Panc1 (cell line): ENCODE measurements at regions not wholly inside any gene's neighbourhood (a gene's known extent, or its start where the extent isn't known, plus 50 kb on each side); places are given as distances from the start of the nearest gene placed in this dataset.

Experiments
- ATAC-seq: fragments of 200-7000 bp; cut with Tn5 transposase; 2 replicates; pipeline ENCODE4 v1.9.1; 2020; ENCODE audit warnings: mild to moderate bottlenecking, moderate library complexity
- BruUV-seq: library from RNA; stranded (reverse); fragments of 400-500 nt; replicated peaks from 2 replicates; lab custom pipeline; 2021; lab: Mats Ljungman, UMichigan
- CTCF ChIA-PET: fragments of 300-600 bp; sonication (Branson Sonifier 250); formaldehyde crosslinking; loops from one replicate; lab custom pipeline; 2022; ENCODE audit warnings: antibody characterized with exemption; lab: Charles Lee
- POLR2A ChIA-PET: fragments of 300-600 bp; sonication (Branson Sonifier 250); formaldehyde crosslinking; loops from one replicate; lab custom pipeline; 2022; ENCODE audit warnings: antibody characterized with exemption; lab: Charles Lee
- DNase-seq: peaks from one replicate; pipeline ENCODE4 v3.0.0-alpha.2; 2010; ENCODE audit warnings: low read depth, low spot score
- H3K27ac ChIP-seq: 2 replicates; pipeline ENCODE4 v1.5.1; 2011; ENCODE audit warnings: mild to moderate bottlenecking, low read length, inconsistent platforms
- H3K27me3 ChIP-seq: fragments of 200-500 bp; sonication (Bioruptor generic); 2 replicates; pipeline ENCODE4 v1.6.0; 2014; ENCODE audit warnings: low read length, inconsistent platforms; ENCODE audit not compliant: control insufficient read depth, insufficient read depth
- H3K36me3 ChIP-seq: fragments of 200-500 bp; sonication (Bioruptor generic); 2 replicates; pipeline ENCODE4 v1.5.1; 2014; ENCODE audit warnings: inconsistent platforms, mild to moderate bottlenecking, low read length, moderate library complexity; ENCODE audit not compliant: control insufficient read depth, insufficient read depth
- H3K4me1 ChIP-seq: 2 replicates; pipeline ENCODE4 v1.5.1; 2011; ENCODE audit warnings: inconsistent platforms, mild to moderate bottlenecking, low read length, moderate library complexity; ENCODE audit not compliant: control insufficient read depth, insufficient read depth
- H3K4me3 ChIP-seq, 2 experiments: 2 replicates each; pipeline ENCODE4 v1.5.1; 2011 to 2012; ENCODE audit warnings: low read depth in 2 of 2, low read length in 2 of 2, mild to moderate bottlenecking in 2 of 2, inconsistent platforms in 1 of 2, moderate library complexity in 1 of 2
- H3K9me3 ChIP-seq: fragments of 200-500 bp; sonication (Bioruptor generic); 2 replicates; pipeline ENCODE4 v1.5.1; 2014; ENCODE audit warnings: low read depth, mild to moderate bottlenecking, inconsistent platforms, low read length, moderate library complexity; ENCODE audit not compliant: control insufficient read depth, insufficient read depth
- POLR2AphosphoS5 ChIP-seq: IDR thresholded peaks from 2 replicates; pipeline ENCODE4 v1.6.1; 2012; ENCODE audit warnings: mild to moderate bottlenecking, low read depth, low read length, moderate library complexity
- SIN3A ChIP-seq: IDR thresholded peaks from 2 replicates; pipeline ENCODE4 v1.6.1; 2012; ENCODE audit warnings: low read depth, mild to moderate bottlenecking, low read length, moderate library complexity, borderline replicate concordance; ENCODE audit not compliant: insufficient read depth
- TCF7L2 ChIP-seq: IDR thresholded peaks from 2 replicates; pipeline ENCODE4 v1.6.1; 2011; ENCODE audit warnings: mild to moderate bottlenecking, low read depth, low read length, inconsistent platforms
- in situ Hi-C: cut with HindIII; loops from 2 replicates; pipeline ENCODE4 v1.10.0; 2016; ENCODE audit warnings: low sequenced_read_pairs, low pct_unique_long_range_greater_than_20kb
- intact Hi-C: fragments of 100-400 bp; cut with micrococcal nuclease; formaldehyde crosslinking; loops from one replicate; pipeline ENCODE4 v1.10.0; 2022; ENCODE audit not compliant: unreplicated experiment
- TF ChIP-seq, protein P1 (sequence below): fragments of 450-650 bp; IDR thresholded peaks from 2 replicates; pipeline ENCODE4 v1.5.1; 2017; ENCODE audit warnings: mild to moderate bottlenecking
- TF ChIP-seq, protein P2 (sequence below), 2 experiments: IDR thresholded peaks; 2 replicates each; pipeline ENCODE4 v1.6.1; 2011 to 2012; ENCODE audit warnings: low read depth in 2 of 2, control low read depth in 1 of 2, low read length in 1 of 2, mild to moderate bottlenecking in 1 of 2, moderate library complexity in 1 of 2; ENCODE audit not compliant: insufficient read depth in 1 of 2

DNA sequence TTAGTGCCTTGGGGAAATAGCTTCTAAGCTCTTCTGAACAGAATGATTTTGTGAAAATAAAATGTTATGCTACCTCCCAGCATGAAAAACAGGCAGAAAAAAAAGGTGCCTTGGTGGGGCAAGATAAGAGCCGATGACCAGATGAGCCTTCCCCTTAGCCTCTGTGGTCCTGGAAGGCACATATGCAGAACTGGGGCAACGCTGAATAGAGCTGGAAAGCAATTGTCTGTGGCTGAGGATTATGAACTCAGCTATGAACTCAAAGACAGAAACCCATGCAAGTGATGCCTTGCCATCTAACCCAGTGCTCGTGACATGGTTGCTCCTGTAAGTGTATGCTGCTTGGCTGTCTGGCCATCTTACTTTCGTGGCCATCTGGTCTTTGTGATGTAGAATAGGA lies 128.5 kb upstream of the FRMD6 start:
- Histone ChIP-seq H3K36me3 (no peaks in the 10 kb centered on the region), H3K4me3 (no peak overlapping the region), H3K4me1 (no peaks in the 10 kb centered on the region), H3K27ac (no peak overlapping the region), H3K9me3 (no peaks in the 10 kb centered on the region), H3K27me3 (no peaks in the 10 kb centered on the region)
- in situ Hi-C loops = no loop called here
- BruUV-seq = no TSS peak
- intact Hi-C loops = no loop called here
- no peak for ATAC-seq
- no peak for DNase-seq
- ChIA-PET POLR2A (no interaction called here), CTCF (no interaction called here)
- TF ChIP-seq, protein P1, sequence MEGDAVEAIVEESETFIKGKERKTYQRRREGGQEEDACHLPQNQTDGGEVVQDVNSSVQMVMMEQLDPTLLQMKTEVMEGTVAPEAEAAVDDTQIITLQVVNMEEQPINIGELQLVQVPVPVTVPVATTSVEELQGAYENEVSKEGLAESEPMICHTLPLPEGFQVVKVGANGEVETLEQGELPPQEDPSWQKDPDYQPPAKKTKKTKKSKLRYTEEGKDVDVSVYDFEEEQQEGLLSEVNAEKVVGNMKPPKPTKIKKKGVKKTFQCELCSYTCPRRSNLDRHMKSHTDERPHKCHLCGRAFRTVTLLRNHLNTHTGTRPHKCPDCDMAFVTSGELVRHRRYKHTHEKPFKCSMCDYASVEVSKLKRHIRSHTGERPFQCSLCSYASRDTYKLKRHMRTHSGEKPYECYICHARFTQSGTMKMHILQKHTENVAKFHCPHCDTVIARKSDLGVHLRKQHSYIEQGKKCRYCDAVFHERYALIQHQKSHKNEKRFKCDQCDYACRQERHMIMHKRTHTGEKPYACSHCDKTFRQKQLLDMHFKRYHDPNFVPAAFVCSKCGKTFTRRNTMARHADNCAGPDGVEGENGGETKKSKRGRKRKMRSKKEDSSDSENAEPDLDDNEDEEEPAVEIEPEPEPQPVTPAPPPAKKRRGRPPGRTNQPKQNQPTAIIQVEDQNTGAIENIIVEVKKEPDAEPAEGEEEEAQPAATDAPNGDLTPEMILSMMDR = no peak

DNA sequence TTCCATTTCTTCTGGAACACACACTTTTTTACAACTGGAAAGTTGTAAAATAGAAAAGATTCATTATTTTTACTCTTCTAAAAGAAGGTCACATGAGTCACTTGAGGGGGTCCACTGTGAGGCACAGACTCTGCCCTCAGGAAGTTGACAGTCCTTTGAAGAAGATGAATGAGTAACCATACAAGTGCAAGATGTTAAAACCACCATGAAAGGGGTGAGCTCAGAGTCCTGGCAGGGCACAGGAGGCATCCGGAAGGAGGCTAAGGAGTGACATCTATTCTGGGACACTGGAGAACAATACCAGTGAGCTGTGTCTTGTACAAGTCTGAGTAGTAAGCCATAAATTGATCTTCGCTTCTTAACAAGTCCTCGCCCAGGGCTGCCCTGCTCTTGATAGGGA lies 126.0 kb upstream of the FRMD6 start:
- DNase-seq (no peak), ATAC-seq (no peak)
- POLR2A ChIA-PET = no interaction called here
- H3K36me3 ChIP-seq = no peaks in the 10 kb centered on the region
- no peaks in the 10 kb centered on the region for H3K4me1 ChIP-seq
- H3K4me3 ChIP-seq = no peak overlapping the region
- intact Hi-C loops (no loop called here), in situ Hi-C loops (no loop called here)
- no TSS peak for BruUV-seq
- H3K27ac ChIP-seq = no peak overlapping the region
- no peaks in the 10 kb centered on the region for H3K27me3 ChIP-seq
- CTCF ChIA-PET = no interaction called here
- H3K9me3 ChIP-seq = no peaks in the 10 kb centered on the region
- no peak for TF ChIP-seq POLR2AphosphoS5
- TF ChIP-seq SIN3A = no peak
- TF ChIP-seq, protein P2, sequence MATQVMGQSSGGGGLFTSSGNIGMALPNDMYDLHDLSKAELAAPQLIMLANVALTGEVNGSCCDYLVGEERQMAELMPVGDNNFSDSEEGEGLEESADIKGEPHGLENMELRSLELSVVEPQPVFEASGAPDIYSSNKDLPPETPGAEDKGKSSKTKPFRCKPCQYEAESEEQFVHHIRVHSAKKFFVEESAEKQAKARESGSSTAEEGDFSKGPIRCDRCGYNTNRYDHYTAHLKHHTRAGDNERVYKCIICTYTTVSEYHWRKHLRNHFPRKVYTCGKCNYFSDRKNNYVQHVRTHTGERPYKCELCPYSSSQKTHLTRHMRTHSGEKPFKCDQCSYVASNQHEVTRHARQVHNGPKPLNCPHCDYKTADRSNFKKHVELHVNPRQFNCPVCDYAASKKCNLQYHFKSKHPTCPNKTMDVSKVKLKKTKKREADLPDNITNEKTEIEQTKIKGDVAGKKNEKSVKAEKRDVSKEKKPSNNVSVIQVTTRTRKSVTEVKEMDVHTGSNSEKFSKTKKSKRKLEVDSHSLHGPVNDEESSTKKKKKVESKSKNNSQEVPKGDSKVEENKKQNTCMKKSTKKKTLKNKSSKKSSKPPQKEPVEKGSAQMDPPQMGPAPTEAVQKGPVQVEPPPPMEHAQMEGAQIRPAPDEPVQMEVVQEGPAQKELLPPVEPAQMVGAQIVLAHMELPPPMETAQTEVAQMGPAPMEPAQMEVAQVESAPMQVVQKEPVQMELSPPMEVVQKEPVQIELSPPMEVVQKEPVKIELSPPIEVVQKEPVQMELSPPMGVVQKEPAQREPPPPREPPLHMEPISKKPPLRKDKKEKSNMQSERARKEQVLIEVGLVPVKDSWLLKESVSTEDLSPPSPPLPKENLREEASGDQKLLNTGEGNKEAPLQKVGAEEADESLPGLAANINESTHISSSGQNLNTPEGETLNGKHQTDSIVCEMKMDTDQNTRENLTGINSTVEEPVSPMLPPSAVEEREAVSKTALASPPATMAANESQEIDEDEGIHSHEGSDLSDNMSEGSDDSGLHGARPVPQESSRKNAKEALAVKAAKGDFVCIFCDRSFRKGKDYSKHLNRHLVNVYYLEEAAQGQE (IDR thresholded peaks at IDR 0.05; ENCODE audit: insufficient read depth in 1 of 2, low read depth in 2 of 2, low read length in 1 of 2) = no peak
- no peak for TF ChIP-seq TCF7L2
- TF ChIP-seq, protein P1 = no peak

DNA sequence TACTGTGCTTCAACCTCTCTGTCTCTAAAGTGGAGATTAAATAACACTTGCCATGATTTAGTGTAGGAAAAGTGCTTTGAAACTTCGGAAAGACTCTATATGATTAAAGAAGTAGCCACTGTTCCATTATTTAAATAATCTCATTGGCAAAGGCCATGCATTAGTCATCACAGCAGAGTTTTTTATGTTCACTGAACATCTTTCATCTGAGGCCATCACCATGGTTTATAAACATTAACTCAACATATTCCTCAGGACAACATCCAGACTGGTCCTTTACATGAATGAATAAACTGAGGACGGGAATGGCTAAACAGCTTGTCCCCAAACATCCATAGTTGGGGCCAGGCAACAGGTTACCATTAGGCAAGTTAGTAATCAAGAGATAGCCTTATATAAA lies 124.6 kb upstream of the FRMD6 start:
- no peaks in the 10 kb centered on the region for H3K4me1 ChIP-seq
- no peak overlapping the region for H3K4me3 ChIP-seq
- H3K27me3 ChIP-seq = no peaks in the 10 kb centered on the region
- no peak for TF ChIP-seq TCF7L2
- TF ChIP-seq, protein P2 (IDR thresholded peaks at IDR 0.05; ENCODE audit: insufficient read depth in 1 of 2, low read depth in 2 of 2, low read length in 1 of 2) = no peak
- TF ChIP-seq POLR2AphosphoS5 = no peak
- TF ChIP-seq SIN3A = no peak
- TF ChIP-seq, protein P1 = no peak
- BruUV-seq = no TSS peak
- no peaks in the 10 kb centered on the region for H3K36me3 ChIP-seq
- ATAC-seq = no peak
- CTCF ChIA-PET = no interaction called here
- H3K27ac ChIP-seq = no peak overlapping the region
- in situ Hi-C loops (no loop called here), intact Hi-C loops (no loop called here)
- H3K9me3 ChIP-seq = no peaks in the 10 kb centered on the region
- DNase-seq = no peak
- POLR2A ChIA-PET = no interaction called here
